Hepatocyte (in vitro differentiated cells): ENCODE measurements at regions not wholly inside any gene's neighbourhood (a gene's known extent, or its start where the extent isn't known, plus 50 kb on each side); places are given as distances from the start of the nearest gene placed in this dataset.

ENCODE experiments used
- CTCF ChIP-seq: fragments of 200-600 bp; sonication (generic); IDR thresholded peaks from 2 replicates; pipeline ENCODE4 v1.5.1; 2016; ENCODE audit warnings: antibody characterized with exemption, mild to moderate bottlenecking; ENCODE audit not compliant: poor library complexity
- EZH2 ChIP-seq: fragments of 200-600 bp; sonication (generic); IDR thresholded peaks from 2 replicates; pipeline ENCODE4 v1.6.1; 2016; ENCODE audit warnings: antibody characterized with exemption, mild to moderate bottlenecking, borderline replicate concordance
- EZH2phosphoT487 ChIP-seq: fragments of 200-600 bp; sonication (generic); IDR thresholded peaks from one replicate; pipeline ENCODE4 v1.6.1; 2018; ENCODE audit warnings: antibody characterized with exemption, mild to moderate bottlenecking, low read depth, moderate library complexity; ENCODE audit not compliant: unreplicated experiment, severe bottlenecking

GRCh38 chr18:27712066-27712465 is 464.9 kb downstream of the CDH2 start:
- TF ChIP-seq CTCF (no peak), EZH2 (no peak), EZH2phosphoT487 (no peak)
